OCI-M2 (cell line): ENCODE measurements at regions not wholly inside any gene's neighbourhood (a gene's known extent, or its start where the extent isn't known, plus 50 kb on each side); places are given as distances from the start of the nearest gene placed in this dataset.

Experiments used
- DNase-seq: peaks from one replicate; lab custom pipeline; 2025; ENCODE audit not compliant: unreplicated experiment; lab: John Stamatoyannopoulos, UW

DNA sequence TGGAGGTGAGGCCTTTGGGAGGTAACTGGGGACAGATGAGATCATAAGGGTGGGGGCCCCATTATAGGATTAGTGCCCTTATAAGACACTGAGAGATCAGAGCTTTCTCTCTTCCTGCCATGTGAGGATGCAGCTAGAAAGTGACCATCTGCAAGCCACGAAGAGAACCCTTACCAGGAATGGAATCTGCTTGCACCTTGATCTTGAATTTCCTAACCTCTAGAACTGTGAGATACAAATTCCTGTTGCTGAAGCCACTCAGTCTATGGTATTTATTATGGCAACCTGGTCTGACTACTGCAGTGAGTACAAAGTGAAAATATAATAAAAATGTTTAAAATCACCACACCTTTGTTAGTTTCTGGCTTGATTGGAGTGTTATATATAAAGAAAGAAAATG is 388.0 kb downstream of the LMO7 start:
- DNase-seq: no peak

DNA sequence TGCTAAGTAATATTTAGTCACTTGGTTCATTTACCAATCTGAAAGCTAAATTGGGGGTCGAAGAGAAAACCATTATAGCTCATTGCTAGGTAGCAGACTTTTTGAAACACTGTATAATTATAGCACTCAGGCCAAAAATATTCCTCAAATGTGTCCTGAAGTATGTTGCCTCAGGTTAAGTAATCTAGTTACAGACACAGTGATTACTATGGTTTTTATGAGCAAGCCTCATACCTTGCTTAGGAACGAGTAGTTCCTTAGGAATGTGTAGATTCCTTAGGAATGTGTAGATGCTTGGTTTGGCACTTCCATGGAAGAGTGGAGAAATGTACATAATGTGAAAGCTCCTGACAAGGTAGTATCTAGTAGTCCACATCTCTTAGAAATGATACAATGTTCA is 387.5 kb downstream of the LMO7 start:
- no peak for DNase-seq

DNA sequence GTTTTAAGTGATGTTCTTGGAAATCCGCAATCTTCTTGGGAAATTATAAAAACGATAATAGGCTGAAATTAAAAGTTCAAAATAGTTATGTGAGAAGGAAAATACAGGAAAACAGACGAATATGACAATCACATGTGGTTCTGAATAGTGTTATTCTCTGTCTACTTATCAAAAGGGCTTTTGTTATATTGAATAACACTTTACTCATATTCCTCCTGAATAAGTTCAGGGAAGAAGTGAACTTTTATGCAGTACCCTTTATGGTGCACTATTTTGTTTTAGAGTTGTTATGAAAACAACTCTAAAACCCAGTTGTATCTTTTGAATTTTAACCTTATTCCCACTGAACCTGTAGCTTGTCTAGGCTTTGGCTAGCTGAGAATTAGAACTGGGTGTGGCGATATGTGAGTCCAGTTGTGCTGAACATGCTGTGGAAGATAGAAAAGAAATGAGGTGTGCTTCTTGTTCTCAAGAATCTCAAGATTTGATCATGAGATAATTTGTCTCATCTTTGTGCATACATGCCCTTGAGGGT is 384.4 kb downstream of the LMO7 start:
- DNase-seq: no peak

DNA sequence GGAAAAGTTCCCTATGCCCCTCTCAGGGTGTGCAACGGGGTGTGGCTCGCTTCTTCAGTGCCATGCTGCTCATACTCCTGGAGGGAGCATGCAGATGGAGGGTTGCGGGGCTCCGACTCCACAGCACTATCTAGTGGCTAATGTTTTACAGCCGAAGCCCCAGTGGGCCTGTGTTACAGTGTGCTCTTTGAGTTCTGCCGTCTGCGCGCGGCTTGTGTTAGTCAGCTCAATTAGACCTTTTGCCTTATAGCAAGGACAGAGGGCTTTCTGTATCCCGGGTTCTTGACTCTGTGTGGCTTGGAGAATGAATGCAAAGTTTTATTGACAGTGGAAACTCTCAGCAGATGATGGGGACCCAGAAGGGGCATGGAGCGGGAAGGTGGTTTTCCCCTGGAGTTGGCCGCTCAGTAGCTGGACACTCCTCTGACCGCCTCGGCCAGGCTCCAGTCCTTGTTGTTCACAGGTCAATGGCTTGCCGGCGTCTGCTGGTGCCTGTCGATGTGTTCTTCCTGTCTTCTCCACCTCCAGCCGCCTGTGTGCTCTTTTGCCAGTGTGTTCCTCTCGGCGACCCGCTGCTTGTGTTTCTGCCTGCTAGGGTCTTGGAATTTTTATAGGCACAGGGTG is 383.4 kb downstream of the LMO7 start:
- no peak for DNase-seq

DNA sequence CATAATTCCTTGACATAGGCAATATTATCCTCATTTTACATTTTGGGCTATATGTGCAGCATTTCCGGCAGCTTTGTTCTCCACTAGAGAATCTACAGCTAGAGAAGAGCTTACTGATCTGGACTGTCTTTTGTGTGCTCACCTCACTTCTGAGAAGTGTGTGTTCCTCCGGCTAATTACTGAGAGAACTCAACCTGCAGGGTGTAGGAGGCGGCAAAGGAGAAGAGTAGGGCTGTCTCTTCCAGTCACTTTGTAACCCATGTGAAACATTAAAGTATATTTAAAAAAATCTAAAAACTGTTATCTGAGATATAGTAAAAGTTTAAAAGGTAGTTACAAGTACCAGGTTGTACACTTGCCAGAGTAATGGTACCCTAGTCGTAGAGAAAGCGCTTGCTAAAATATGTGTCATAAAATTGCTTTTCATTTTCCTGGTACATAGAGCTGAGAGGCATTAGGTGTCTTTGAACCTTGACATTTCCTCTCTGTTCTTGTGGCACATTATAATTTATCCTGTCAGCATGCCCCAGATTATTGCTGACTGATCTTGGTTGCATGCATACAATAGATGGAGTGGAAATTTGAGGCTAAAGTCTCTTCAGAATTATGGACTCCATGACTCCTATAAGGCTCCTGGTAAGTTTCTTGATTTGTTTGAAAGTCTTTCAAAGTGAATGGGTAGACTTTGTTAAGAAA is 381.9 kb downstream of the LMO7 start:
- no peak for DNase-seq

GRCh38 chr13:76016799-76017400 is 380.8 kb downstream of the LMO7 start:
- no peak for DNase-seq

- no peak for DNase-seq
These were observed 378.5 kb downstream of the LMO7 start for GRCh38 chr13:76014406-76015318.

DNA sequence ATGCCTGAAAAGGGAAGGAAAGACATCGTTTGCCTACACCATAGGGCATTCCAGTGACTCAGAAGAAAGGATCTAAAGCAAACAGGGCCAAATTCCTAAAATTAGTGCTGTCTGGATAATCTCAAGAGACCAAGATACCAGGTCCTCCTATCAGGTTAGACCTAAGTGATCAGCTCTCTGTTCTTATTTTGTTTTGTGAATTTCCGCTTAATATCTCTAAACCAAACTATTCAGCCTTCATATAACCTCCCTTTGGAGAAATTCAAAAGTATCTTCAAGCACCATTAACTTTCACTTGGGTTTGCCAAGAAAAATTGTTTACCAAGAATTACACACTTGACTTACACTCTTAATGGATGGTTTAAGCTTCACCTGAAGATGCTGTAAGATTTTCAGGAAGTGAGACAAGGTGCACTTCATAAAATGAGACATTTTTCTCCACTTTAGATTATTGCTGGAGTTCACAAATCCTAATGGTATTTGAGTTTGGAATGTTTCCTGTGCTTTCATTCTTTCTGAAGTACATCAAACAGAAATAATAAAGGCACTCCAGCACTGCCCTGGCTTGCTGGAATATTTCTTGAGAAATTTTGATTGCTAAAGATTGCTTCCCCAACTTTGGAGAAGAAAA is 376.1 kb downstream of the LMO7 start:
- DNase-seq: no peak

GRCh38 chr13:76009267-76009890 is 373.2 kb downstream of the LMO7 start:
- DNase-seq: no peak

DNA sequence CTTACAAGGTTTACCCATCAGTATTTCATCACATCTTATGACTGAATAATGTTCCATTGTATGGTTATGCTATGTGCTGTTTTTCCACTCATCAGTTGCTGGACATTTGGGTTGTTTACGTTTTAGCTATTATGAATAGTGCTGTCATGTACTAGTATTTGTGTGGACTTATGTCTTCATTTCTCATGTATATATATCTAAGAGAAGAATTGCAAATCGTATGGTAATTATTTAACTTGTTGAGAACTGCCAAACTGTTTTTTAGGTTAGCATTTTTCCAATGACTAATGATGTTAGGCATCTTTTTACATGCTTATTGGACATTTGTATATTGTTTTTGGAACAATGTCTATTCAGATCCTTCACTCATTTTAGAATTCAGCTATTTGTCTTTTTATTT is 368.3 kb downstream of the LMO7 start:
- DNase-seq: no peak

DNA sequence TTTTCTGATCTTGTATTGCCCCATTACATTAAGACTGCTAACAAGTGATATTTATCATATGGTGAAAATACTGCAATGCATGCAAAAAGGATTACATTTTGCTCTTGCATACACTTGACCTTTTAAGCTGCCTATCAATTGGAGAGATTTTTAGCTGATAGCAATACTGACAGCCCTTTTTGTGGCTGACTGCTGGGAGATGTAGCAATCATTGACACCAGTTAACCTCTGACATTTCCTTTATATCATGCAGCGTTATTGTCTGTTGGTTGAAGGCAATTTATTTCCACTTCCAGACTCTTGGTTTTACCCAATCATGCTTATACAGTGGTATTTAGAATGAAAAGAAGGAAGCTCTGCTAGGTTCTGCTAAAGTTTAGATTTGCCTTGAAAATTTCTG is 364.0 kb downstream of the LMO7 start:
- DNase-seq: no peak

- DNase-seq: no peak
These were observed 360.5 kb downstream of the LMO7 start for GRCh38 chr13:75996582-75996981.

GRCh38 chr13:75995966-75996365 is 359.8 kb downstream of the LMO7 start:
- no peak for DNase-seq

GRCh38 chr13:75993823-75994222 is 357.7 kb downstream of the LMO7 start:
- DNase-seq: no peak

DNA sequence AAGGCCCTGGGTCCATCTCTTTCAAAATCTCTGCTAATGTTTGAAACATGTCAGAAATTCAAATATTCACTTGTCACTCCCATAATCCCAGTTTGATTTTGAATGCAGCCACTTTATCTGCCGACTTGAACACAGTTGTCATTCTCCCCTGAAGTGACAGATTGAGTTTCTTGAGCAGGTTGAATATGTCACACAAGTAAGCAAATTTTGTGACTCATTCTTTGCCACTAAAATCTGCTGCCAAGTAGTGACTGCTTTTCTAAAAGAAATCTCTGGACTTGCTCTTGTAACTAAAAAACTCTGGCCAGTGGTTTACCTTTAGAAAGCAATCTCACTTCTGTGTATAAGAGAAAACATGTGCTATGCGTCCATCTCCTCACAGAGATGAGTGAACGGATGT is 357.1 kb downstream of the LMO7 start:
- DNase-seq: no peak

- DNase-seq: no peak
These were observed 350.7 kb downstream of the LMO7 start for GRCh38 chr13:75986818-75987217.

- peak; percentile 15 for DNase-seq
These were observed 349.0 kb downstream of the LMO7 start for GRCh38 chr13:75985132-75985531.

- DNase-seq: no peak
These were observed 342.7 kb downstream of the LMO7 start for GRCh38 chr13:75978818-75979217.

GRCh38 chr13:75968103-75968838 is 332.1 kb downstream of the LMO7 start:
- no peak for DNase-seq

GRCh38 chr13:75963302-75963701 is 327.2 kb downstream of the LMO7 start:
- no peak for DNase-seq
